Activated CD4-positive, alpha-beta memory T cell treated with anti-CD3 and anti-CD28 coated beads for 36 hours (primary cell): ENCODE measurements at regions not wholly inside any gene's neighbourhood (a gene's known extent, or its start where the extent isn't known, plus 50 kb on each side); places are given as distances from the start of the nearest gene placed in this dataset.

Experiments used
- CTCF ChIA-PET: fragments of 350-600 bp; sonication (Branson Sonifier 250); formaldehyde crosslinking; loops from one replicate; lab custom pipeline; 2021; ENCODE audit warnings: antibody characterized with exemption, inconsistent platforms; lab: Charles Lee
- POLR2A ChIA-PET: fragments of 350-600 bp; sonication (Branson Sonifier 250); formaldehyde crosslinking; loops from one replicate; lab custom pipeline; 2021; ENCODE audit warnings: antibody characterized with exemption; lab: Charles Lee
- DNase-seq: peaks from one replicate; pipeline ENCODE4 v3.0.0-alpha.2; 2020
- H3K27ac Mint-ChIP-seq: one replicate; pipeline ENCODE4 v1.8.0; 2021; ENCODE audit warnings: mixed read lengths
- H3K27me3 Mint-ChIP-seq: one replicate; pipeline ENCODE4 v1.8.0; 2021; ENCODE audit warnings: mixed read lengths
- H3K36me3 Mint-ChIP-seq: one replicate; pipeline ENCODE4 v1.8.0; 2021; ENCODE audit warnings: mixed read lengths
- H3K4me1 Mint-ChIP-seq: one replicate; pipeline ENCODE4 v1.8.0; 2021; ENCODE audit warnings: low read depth, mixed read lengths
- H3K4me3 Mint-ChIP-seq: one replicate; pipeline ENCODE4 v1.8.0; 2021; ENCODE audit warnings: mild to moderate bottlenecking, mixed read lengths
- H3K9me3 Mint-ChIP-seq: one replicate; pipeline ENCODE4 v1.8.0; 2021; ENCODE audit warnings: mixed read lengths
- intact Hi-C: fragments of 100-400 bp; cut with micrococcal nuclease; formaldehyde crosslinking; loops from one replicate; pipeline ENCODE4 v1.15.1; 2023

- Mint-ChIP-seq H3K27me3 (no peaks in the 10 kb centered on the region), H3K4me3 (no peak overlapping the region), H3K9me3 (peaks cover 15% of the 10 kb centered on the region), H3K4me1 (no peaks in the 10 kb centered on the region), H3K36me3 (no peaks in the 10 kb centered on the region), H3K27ac (no peak overlapping the region)
- no peak for DNase-seq
- ChIA-PET POLR2A (no interaction called here), CTCF (no interaction called here)
- intact Hi-C loops: no loop called here
Observed at GRCh38 chr20:7257099-7257498, 489.6 kb downstream of the BMP2 start.

DNA sequence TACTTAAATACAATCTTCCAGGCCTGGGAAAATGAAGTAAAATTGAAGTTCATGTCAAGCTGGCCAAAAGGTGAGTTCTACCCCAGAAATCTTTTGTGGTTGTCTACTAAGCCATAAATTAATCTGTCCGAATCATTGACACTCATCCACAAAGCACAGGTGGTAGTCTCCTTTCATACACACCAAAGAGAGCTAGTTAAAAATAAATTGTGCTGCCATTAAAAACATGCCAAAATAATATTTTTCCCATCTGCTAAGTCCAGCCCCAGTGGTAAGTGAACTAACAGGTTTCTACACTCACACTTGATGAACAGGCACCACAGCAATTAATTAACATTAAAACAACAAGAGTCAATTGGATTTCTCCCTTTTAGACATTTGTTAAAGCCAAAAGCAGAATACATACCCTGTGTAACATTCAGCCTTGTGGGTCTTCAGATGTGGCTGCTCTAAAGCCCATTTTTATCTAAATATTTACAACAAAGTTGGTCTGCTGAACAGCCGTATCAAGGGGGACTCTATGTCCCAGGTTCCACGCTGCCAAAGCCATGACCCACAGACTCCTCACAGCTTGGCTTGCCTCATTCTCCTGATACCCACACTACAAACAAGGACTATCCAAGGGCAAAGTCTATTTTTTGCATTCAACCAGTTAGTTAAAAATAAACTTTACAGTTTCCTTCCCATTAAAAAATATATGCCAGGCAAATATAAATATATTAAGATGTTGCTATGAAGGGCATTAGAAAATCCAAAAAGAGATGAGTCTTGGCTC lies 490.4 kb downstream of the BMP2 start:
- POLR2A ChIA-PET: no interaction called here
- H3K4me3 Mint-ChIP-seq: no peak overlapping the region
- no peak for DNase-seq
- H3K27me3 Mint-ChIP-seq: no peaks in the 10 kb centered on the region
- peaks cover 11% of the 10 kb centered on the region for H3K9me3 Mint-ChIP-seq
- no peak overlapping the region for H3K27ac Mint-ChIP-seq
- no peaks in the 10 kb centered on the region for H3K4me1 Mint-ChIP-seq
- CTCF ChIA-PET: no interaction called here
- no peaks in the 10 kb centered on the region for H3K36me3 Mint-ChIP-seq
- intact Hi-C loops: no loop called here

- no peak for DNase-seq
- H3K36me3 Mint-ChIP-seq: no peaks in the 10 kb centered on the region
- H3K4me3 Mint-ChIP-seq: no peak overlapping the region
- CTCF ChIA-PET: no interaction called here
- intact Hi-C loops: no loop called here
- peaks cover 10% of the 10 kb centered on the region for H3K9me3 Mint-ChIP-seq
- H3K27ac Mint-ChIP-seq: no peak overlapping the region
- POLR2A ChIA-PET: no interaction called here
- no peaks in the 10 kb centered on the region for H3K27me3 Mint-ChIP-seq
- no peaks in the 10 kb centered on the region for H3K4me1 Mint-ChIP-seq
Observed at GRCh38 chr20:7262803-7263202, 495.3 kb downstream of the BMP2 start.

DNA sequence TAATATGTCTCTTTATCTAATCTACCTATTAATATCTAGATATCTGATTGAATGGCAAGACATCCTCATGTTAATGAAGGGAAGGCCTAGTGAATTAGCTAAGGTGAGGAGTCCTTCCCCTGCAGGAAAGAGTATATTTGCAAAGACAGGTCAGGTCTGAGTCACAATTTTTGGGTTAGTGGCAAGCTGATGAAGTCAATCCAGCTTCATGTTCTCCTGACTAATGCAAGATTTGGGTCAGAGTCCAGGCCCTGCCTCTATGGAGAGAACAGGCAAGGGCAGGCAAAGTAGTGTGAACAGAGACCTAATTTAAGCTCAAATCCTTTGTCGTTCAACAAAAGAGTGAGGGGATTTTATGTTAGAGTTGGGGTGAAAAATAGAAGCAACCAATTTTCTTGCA lies 496.7 kb downstream of the BMP2 start:
- no peak overlapping the region for H3K4me3 Mint-ChIP-seq
- peaks cover 11% of the 10 kb centered on the region for H3K9me3 Mint-ChIP-seq
- no peaks in the 10 kb centered on the region for H3K27me3 Mint-ChIP-seq
- ChIA-PET CTCF (no interaction called here), POLR2A (no interaction called here)
- H3K27ac Mint-ChIP-seq: no peak overlapping the region
- H3K4me1 Mint-ChIP-seq: no peaks in the 10 kb centered on the region
- H3K36me3 Mint-ChIP-seq: no peaks in the 10 kb centered on the region
- intact Hi-C loops: no loop called here
- no peak for DNase-seq

DNA sequence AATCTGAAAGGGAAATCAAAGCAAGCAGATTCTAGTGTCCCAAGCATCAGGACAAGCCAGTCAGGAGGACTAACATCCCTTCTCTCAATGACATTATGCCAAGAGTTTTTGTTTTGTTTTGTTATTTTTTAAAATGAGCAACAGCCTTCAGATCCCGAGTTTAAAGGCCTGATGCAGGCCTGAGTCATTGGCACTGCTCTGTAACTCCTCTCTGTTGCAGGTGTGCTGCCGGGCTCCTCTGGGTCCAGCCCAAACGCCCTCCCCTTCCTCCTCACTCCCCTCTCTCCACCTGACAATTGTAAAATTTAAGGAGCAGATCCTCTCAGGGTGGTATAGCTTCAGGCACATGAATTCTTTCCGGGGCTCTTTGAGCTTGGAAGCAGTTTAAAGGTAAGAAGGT lies 502.0 kb downstream of the BMP2 start:
- intact Hi-C loops: no loop called here
- no peaks in the 10 kb centered on the region for H3K36me3 Mint-ChIP-seq
- no peak overlapping the region for H3K27ac Mint-ChIP-seq
- H3K4me3 Mint-ChIP-seq: no peak overlapping the region
- no peak for DNase-seq
- H3K27me3 Mint-ChIP-seq: no peaks in the 10 kb centered on the region
- no peaks in the 10 kb centered on the region for H3K4me1 Mint-ChIP-seq
- peaks cover 12% of the 10 kb centered on the region for H3K9me3 Mint-ChIP-seq
- ChIA-PET CTCF (no interaction called here), POLR2A (no interaction called here)

GRCh38 chr20:7272512-7272911 lies 505.0 kb downstream of the BMP2 start:
- CTCF ChIA-PET: no interaction called here
- no peak overlapping the region for H3K4me3 Mint-ChIP-seq
- no peak overlapping the region for H3K27ac Mint-ChIP-seq
- no peak for DNase-seq
- no peaks in the 10 kb centered on the region for H3K27me3 Mint-ChIP-seq
- H3K36me3 Mint-ChIP-seq: no peaks in the 10 kb centered on the region
- H3K9me3 Mint-ChIP-seq: peaks cover 18% of the 10 kb centered on the region
- POLR2A ChIA-PET: no interaction called here
- intact Hi-C loops: no loop called here
- H3K4me1 Mint-ChIP-seq: no peaks in the 10 kb centered on the region

- no peaks in the 10 kb centered on the region for H3K36me3 Mint-ChIP-seq
- no peaks in the 10 kb centered on the region for H3K27me3 Mint-ChIP-seq
- H3K4me3 Mint-ChIP-seq: no peak overlapping the region
- ChIA-PET POLR2A (no interaction called here), CTCF (no interaction called here)
- H3K27ac Mint-ChIP-seq: no peak overlapping the region
- peaks cover 18% of the 10 kb centered on the region for H3K9me3 Mint-ChIP-seq
- no peak for DNase-seq
- intact Hi-C loops: no loop called here
- no peaks in the 10 kb centered on the region for H3K4me1 Mint-ChIP-seq
Observed at GRCh38 chr20:7274870-7275269, 507.4 kb downstream of the BMP2 start.

DNA sequence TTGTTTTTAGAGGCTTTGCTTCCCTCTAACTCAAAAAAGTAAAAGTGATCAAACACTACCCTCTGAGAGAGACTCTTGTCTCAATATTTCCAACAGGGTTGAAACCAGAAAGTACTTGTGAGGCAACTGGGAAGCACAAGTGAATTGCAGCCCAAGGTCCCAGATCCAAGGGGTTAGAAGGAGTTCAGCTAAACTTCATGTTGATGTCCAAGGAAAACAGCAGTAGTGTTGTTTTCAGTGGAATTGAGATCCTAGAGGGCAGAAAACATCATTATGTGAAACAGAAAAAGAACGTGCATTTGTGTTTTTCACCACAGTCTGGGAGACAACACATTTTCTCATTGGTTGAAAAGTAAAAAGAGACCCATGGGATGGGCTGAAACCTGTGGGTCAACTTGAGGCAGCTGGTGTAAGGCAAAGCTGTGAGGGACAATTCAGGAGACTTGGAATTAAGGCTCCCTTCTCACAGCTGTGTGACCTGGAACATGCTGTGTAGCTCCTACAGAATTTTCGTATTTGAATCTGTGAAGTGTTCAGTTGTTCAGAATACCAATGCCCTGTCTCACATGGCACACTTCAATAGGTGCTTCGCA lies 508.3 kb downstream of the BMP2 start:
- no peaks in the 10 kb centered on the region for H3K4me1 Mint-ChIP-seq
- intact Hi-C loops: no loop called here
- H3K9me3 Mint-ChIP-seq: peaks cover 18% of the 10 kb centered on the region
- ChIA-PET CTCF (no interaction called here), POLR2A (no interaction called here)
- no peaks in the 10 kb centered on the region for H3K27me3 Mint-ChIP-seq
- no peak for DNase-seq
- H3K27ac Mint-ChIP-seq: no peak overlapping the region
- H3K4me3 Mint-ChIP-seq: no peak overlapping the region
- no peaks in the 10 kb centered on the region for H3K36me3 Mint-ChIP-seq

GRCh38 chr20:7285918-7286556 lies 518.6 kb downstream of the BMP2 start:
- intact Hi-C loops: loop anchor here (5.0 kb wide), 1 partner anchor 519 kb away; the partner anchor contains the start of gene BMP2
- peaks cover 9% of the 10 kb centered on the region for H3K9me3 Mint-ChIP-seq
- H3K4me1 Mint-ChIP-seq: no peaks in the 10 kb centered on the region
- no peaks in the 10 kb centered on the region for H3K27me3 Mint-ChIP-seq
- ChIA-PET POLR2A (no interaction called here), CTCF (interaction anchor here (1.6 to 1.7 kb wide), 2 partner anchors 21 to 462 kb away, joined by 3 read pairs; no protein-coding TSS in a partner anchor)
- DNase-seq: peak; percentile 30
- no peaks in the 10 kb centered on the region for H3K36me3 Mint-ChIP-seq
- no peak overlapping the region for H3K4me3 Mint-ChIP-seq
- no peak overlapping the region for H3K27ac Mint-ChIP-seq

DNA sequence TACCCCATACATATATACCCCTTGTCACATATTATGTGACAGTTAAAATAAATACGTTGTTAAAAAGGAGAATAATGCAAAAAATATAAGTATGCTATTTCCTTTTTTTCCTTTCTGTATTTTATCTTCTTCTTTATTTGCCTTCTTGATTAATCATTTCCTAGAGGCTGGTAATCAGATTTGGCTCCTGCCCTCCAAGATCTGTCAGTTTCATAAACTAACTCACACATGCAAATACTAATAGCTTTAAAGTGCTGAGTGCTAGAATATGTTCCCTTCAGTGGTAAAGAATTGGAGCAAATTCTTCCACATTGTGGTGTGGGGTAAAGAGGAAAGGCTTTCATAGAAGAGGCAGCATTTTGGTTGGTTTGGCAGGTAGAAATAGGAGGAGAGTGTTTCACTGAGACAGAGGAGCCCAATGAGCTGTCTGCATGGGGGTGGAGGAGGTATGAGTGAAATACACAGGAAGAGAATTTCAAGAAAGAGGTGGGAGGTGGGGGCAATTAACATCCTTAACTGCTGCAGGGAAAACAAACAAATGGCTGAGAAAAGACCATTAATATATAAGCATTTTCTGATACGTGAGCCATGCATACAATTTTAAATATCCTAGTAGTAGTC lies 523.9 kb downstream of the BMP2 start:
- ChIA-PET POLR2A (no interaction called here), CTCF (no interaction called here)
- no peak overlapping the region for H3K4me3 Mint-ChIP-seq

DNA sequence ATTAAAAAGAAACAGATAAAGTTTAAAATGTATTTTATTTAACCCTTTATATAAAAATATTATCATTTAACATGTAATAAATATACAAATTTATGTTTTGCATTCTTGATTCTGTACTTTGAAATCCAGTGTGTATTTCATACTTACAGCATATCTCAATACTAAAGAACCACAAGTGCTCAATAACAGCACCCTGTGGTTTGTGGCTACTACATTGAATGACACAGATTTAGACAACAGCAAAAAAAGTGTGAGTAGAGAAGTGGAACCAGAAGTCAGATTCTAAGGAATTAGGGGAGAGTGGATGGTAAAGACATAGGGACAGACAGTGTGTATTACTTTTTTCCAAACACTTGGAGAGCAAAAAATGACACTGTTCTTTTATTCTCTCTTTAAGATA lies 524.5 kb downstream of the BMP2 start:
- H3K27me3 Mint-ChIP-seq: no peaks in the 10 kb centered on the region
- H3K4me1 Mint-ChIP-seq: no peaks in the 10 kb centered on the region
- peaks cover 4% of the 10 kb centered on the region for H3K9me3 Mint-ChIP-seq
- ChIA-PET CTCF (no interaction called here), POLR2A (no interaction called here)
- H3K36me3 Mint-ChIP-seq: no peaks in the 10 kb centered on the region
- no peak overlapping the region for H3K4me3 Mint-ChIP-seq
- no peak for DNase-seq
- H3K27ac Mint-ChIP-seq: no peak overlapping the region
- intact Hi-C loops: no loop called here

More for the DNA sequence above, 523.9 kb downstream of the BMP2 start:
- no peaks in the 10 kb centered on the region for H3K27me3 Mint-ChIP-seq
- H3K4me1 Mint-ChIP-seq: no peaks in the 10 kb centered on the region
- no peak overlapping the region for H3K27ac Mint-ChIP-seq
- no peaks in the 10 kb centered on the region for H3K36me3 Mint-ChIP-seq
- DNase-seq: no peak
- H3K9me3 Mint-ChIP-seq: peaks cover 4% of the 10 kb centered on the region
- intact Hi-C loops: no loop called here

DNA sequence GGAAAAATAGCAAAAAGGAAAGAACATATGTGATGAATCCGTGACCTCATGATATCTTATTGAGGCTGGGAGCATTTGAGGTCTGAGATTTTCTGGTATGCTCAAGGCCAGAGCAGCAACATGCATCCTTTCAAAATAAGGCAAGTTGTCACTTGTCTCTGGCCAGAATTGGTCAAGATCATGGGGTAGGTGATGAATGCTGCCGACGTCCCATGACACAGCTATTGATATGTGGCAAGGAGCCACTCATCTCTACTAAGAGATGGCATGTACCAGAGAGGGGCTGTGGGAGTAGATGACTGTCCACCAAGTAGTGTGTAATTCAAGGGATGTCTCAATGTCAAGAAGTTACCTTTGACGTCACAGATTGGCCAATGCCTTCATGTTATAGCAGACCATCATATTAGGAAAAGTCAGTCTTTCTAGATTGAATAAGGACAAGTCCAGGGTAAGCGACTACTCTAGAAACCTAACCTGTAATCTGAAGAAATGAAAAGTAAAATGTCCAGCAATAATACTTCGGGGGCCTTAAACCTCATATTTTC lies 527.4 kb downstream of the BMP2 start:
- Mint-ChIP-seq H3K4me3 (no peak overlapping the region), H3K9me3 (peaks cover 9% of the 10 kb centered on the region), H3K4me1 (no peaks in the 10 kb centered on the region), H3K36me3 (no peaks in the 10 kb centered on the region), H3K27ac (no peak overlapping the region), H3K27me3 (no peaks in the 10 kb centered on the region)
- ChIA-PET POLR2A (no interaction called here), CTCF (no interaction called here)
- no peak for DNase-seq
- intact Hi-C loops: no loop called here
